COLO829 (cell line): ENCODE measurements at regions not wholly inside any gene's neighbourhood (a gene's known extent, or its start where the extent isn't known, plus 50 kb on each side); places are given as distances from the start of the nearest gene placed in this dataset.
A peak's percentile ranks its signal among the peaks of the same experiment; 100 is the strongest.

ENCODE experiments used
- DNase-seq: peaks from one replicate; pipeline ENCODE4 v3.0.0; 2012; ENCODE audit warnings: low spot score

DNA sequence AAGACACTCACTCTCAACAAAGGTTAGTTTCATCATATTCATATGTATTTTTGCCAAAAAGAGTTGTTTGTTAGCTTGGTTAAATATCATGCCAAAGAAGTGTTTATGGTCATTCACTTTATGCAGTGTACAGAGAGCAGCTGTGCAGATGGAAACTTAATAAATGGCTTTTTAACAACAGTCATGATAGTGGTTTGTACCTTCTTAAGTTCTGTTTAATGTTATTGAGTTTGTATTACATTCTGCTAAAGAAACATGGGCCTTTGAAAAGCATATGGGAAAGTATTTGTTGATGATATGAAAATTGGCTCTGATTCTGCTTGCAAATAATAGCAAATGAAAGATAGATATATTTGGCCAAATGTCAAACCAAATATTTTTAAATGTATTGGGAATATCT, 607.3 kb downstream of the NCAM2 start:
- no peak for DNase-seq

DNA sequence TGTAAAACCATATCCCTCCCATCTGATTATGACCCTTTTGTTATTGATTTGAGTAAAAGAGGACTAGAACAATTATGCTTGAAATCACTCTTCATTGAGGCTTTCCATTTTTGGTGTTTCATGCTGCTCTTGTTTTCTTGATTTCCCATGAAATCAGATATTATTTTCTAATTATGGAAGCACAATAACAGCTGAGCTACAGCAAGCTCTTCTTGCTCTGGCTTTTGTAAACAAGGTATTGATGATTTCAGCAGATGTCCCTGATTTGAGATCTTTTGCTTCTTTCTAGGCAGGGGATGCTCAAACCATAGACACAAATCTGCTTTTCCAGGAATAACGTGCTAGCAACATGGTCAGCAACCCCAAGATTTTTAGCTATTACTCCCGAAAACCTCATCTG, 607.8 kb downstream of the NCAM2 start:
- no peak for DNase-seq

DNA sequence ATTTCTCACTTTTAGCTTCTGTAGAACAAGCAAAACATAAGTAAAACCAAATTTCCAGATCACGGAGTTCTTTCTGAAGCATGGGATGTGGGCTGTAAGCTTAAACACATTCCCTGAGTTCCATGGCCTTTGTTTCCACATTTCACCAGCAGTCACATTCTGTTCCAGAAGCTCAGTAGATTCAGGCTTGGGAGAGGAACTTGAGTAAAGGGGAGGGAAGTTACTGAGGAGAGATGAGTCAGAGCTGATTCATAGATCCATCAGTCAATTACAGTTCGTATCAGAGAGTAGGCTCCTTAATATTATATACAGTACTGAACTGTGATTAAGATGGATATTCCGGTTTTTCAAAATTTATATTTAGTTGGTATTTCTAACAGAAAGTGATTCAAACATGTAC, 614.3 kb downstream of the NCAM2 start:
- peak; percentile 63 for DNase-seq

DNA sequence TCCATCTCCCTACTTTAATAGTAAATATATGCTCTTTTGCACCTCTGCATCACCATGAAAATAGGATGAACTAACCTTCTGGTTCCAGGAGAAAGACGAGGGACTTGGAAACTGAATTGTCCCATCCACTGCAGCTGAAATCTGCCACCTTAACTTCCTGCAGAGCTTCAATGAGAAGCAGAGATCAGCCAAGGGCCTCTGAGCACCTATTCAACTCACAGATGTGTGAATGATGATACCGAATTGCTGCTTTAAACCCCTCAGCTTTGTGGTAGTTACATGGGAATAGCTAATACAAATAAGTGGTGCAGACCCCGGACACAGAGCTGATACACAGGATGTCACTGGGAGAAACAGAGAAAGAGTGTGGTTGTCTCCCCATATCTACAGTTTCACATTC, 616.8 kb downstream of the NCAM2 start:
- no peak for DNase-seq

DNA sequence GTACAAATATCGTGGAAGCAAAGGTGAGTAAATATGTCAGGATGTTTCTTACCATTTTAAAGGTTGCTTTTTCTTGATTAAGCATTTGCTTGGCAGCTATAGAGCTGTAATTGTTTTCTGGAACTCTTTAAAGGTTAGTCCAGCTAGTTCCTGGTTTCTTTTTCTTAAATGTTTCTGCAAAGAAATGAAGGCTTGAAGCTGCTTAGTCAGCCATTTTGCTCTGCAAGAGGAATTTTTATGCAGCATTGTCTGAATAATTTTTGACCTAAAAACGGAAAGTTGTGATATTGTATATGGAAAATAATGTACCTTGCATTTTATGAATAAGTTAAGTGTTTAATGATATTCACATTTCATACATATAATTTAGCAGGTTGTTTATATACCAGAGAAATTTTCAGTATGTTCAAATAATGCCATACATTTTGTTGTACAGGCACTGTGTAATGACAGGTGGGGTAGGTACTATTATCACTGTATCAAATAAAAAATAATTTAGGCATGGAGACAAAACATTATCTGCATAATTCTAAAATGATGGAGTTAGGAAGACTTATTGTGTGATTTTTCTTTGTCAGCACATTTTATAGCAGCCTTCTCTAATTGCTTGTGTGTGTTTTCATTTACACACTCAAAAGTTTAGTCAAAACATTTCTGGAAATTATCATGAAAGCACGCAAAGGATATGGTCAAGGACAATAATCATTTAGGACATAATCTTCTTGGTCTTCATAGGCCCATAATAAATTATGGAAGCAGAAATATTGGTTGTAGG, 624.4 kb downstream of the NCAM2 start:
- no peak for DNase-seq

DNA sequence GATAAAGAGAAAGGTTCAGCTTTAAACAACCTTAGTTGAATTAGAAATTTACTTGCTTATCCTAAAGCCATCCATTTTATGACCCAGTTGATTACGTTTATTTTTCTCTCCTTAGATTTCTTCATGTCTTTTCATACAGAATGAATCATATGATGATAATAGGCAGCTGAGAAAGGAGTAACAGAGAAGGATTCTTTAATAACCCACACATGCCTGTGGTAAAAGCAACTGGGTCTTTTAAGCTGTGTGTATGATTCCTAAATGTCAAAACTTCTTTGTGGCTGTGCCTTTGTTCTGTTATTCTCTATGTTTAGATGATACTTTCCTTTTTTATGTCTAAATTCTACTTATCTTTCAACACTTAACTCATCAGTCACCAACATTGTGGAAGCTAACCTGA, 626.5 kb downstream of the NCAM2 start:
- DNase-seq, result peak; percentile 33

DNA sequence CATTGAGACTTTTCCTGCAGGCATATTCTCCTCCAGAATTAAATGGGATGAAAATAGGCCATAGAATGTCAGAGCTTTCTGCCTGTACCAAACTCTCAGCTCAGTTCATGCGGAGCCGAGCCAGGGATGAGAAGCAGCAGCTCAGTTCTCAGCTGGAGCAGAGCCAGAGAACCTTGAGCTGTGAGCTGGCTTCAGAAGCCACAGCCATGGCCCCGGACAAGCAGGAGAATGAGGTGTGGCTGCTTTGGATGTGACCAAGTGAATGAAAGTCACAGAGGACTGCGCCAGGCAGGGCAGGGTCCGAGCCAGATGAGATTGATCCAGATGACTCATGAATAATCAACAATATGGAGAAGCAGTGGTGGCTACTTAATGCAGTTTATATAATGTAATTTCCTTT, 633.8 kb downstream of the NCAM2 start:
- no peak for DNase-seq

DNA sequence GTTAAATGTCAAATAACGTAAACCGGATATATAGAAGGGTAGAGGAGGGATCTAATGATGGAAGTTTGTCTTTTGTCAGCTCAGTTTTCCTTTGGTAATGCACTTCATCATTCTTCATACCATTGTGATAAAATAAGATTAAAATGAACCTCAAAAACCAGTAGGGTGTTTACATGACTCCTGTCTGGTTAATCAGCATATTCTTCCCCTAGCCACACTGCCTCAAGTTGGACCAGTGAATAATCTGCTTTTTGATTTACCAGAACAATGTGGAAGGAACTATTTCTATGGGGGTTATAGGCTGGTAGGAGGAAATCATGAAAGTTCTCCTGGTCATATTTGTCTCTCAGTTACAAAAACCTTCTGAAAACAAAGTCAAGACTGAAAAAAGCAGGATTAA, 634.7 kb downstream of the NCAM2 start:
- no peak for DNase-seq

DNA sequence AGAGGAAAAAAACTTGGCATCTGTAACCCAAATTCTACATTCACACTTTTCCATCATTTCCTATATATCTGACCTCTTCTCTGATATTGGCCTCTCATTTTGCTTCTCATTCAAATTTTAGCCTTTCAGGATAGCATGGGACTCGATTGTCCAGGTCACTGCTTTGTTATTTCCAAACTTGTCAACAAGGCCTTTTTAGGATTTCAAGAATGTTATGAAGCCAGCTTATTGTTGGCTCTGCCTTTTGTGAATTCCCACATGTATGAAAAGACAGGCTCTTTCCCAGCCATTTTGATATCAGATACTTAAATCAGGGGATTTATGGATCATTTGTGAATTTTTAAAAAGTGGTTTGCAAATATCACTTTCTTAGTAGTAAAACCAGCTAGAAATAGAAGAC, 663.5 kb downstream of the NCAM2 start:
- no peak for DNase-seq

DNA sequence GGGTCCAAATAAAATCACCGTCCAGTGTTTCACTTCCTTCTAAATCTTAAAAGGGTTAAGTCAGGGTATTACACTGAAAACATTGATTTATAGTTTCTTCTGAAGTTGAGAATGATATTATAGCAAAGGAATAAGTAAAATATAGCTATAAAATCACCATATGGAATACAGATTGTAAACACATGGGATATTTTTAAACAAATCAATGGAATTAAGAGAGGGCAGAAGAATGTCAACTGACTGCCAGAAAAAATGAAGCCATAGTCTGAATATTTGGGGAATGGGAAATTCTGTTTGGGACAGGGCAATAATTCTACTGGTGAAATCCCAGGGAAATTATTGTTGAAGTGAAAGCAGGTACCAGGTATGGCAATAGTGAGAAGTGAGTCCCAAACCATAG, 664.6 kb downstream of the NCAM2 start:
- DNase-seq, result no peak

DNA sequence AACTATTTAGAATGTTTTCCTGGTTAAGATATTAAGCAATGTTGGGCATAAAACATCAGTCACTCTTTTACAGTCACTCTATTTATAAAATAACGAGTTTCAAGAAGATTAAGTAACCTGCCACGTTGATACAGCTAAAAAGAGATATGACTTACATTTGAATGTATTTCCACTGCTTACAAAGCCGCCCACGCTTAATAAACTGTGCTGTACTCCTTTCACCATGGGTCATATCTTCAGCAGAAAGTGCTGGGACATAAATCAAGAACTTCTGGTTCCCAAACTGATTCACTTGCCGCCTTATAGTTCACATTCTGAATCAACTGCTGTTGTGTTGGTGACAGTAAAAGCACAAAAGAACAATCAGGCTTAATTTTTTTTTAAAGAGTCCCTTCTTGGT, 666.7 kb downstream of the NCAM2 start:
- no peak for DNase-seq

DNA sequence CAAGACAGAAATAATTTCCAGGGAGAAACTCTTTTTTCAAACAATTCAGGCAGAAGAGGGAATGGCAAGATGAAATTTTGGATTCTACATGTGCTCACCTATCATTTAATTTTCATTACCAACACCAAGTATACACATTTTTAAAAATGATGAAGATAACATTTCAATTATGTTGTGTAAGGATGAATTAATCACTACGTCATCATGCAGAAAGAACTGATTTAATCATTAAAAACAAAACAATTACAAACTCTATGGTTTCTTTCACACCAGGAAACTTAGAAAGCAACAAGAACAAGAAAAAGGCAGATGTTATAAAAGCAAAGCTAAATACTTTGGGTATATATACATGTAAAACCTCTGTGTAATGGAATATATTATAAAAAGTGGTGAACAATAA, 668.5 kb downstream of the NCAM2 start:
- DNase-seq, result no peak

DNA sequence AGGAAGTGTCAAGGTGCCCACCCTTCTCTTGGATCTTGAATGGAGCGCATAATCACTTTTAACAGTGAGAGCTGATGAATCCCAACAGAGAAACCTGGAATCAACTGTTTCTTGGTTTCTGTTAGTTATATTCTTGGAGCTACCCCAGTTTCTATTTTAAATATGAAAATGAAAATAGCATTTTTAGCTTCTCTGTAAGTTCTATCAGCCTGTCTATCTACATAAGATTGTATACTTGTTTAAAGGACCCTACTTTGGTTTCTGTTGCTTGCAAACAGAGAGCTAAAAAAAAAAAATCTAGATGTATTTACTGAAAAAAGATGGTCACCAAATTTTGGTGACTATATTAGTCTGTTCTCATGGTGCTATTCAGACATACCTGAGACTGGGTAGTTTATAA, 670.0 kb downstream of the NCAM2 start:
- DNase-seq, result no peak

DNA sequence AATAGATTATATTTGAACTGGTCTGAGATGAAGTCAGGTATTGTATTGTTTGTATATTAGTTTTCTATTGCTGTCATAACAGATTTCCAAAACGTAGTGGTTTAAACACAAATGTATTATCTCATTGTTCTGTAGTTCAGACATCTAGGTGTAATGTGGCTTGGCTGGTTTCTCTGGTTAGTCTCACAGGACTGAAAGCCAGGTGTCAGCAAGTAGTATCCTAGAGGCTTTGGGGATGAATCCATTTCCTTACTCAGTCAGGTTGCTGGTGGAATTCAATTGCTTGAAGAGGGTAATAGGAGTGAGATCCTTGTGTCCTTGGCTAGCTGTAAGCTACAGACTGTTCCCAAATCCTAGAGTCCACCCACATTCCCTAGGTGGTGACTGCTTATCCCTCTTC, 675.8 kb downstream of the NCAM2 start:
- DNase-seq, result no peak

DNA sequence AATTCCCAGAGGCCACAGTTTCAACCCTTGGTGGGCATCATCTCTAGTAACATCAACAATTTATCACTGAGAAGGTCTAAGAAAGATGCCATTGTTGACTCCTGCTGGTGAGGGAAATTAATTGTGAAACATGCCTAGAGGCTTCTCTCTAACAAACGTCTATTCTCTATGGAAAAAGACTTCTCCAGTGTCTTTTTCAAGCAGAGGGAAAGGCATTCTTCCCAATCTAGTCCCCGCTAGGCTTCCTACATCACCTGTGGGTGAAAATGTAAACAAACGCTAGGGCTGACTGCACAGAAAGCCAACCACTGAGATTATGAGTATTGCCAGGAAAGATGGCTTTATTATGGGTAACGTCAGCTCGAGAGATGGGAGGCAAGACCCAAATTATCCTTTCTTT, 677.4 kb downstream of the NCAM2 start:
- peak; percentile 31 for DNase-seq

DNA sequence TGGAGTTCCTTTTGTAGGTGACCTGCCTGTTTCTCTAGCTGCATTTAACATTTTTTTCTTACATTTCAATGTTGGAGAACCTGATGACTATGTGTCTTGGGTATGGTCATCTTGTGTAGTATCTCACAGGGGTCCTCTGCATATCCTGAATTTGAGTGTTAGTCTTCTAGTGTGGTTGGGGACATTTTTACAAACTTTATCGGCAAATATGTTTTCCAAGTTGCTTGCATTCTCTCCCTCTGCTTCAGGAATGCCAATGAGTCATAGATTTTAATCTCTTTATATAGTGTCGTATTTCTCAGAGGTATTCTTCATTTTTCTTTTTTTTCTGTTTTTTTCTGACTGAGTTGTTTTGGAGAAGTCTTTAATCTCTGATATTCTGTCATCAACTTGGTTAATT, 684.0 kb downstream of the NCAM2 start:
- peak; percentile 23 for DNase-seq

DNA sequence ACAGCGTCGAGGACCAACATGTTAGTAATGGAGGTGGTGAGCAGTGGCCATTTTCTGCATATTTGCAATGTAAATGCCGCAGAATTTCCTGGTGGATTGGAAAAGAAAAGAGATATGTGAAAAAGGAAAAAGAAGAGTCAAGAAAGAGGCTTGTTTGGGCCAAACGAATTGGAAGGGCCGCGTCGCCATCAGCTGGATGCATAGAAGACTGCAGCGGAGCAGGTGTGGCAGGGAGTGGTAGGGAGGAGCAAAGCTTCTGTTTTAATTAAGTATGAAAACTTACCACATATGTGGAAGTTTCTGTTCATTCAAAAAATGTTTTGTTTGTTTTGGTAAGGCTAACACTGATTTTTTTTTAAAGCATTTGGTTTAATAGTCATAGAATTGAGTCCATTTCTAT, 690.7 kb downstream of the NCAM2 start:
- peak; percentile 13 for DNase-seq

DNA sequence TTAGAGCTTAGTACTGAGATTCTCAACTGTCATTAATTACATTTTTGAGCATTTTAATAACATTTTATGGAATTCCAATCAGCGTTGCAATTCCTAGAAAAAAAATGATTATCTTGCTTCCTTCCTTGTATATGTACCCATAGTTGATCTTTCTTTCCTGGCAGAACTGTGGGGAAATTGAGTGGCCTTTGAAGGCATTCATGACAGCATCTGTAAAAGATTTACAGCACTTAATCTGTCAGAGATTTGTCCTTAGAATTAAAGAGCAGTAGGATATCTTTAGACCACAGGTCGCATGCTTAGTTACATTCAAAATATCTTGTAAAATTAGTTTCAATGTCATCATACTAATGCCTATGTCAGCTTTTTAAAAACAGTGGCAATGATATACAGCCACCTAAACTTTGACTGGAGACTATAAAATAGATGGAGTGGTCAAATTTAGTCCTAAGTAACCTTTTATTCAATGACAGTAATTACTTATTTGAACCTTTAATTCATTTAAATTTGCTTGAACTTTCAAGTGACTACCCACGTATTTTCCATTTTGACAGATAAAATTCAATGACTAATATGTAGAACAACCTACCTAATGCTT, 692.0 kb downstream of the NCAM2 start:
- no peak for DNase-seq

DNA sequence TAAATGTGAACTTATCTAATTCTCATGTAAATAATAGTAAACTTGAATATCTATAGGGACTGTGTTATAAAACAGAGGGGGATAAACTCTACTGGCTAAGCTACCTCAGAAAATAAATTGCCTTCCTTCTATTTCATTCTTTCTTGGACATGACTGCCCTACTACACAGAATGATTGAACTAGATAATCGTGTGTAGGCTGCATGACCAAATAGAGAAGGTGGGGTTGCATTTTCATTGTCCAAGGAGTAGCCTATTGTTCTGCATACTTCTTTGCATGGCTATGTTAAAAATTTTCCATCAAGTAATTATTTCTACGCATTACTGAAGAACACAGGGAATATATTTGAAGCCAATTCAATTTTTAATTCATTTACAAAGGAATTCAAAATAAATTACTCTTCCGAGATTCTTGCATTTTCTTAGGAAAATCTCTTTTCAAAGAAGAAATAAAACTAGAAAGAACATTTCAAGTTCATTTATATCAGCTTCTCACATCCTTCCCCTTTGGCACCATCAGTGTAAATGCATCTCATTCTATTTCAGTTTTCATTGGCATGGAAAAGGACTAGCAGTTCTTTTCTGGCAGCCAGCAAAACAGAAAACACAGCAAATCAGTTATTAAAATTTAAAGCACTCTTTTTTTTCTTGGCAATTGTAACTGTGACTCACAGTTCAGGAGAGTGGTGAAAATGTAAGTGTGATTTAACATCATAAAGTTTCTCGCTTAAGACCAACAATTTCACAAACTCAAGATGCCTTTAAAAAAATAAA, 714.7 kb downstream of the NCAM2 start:
- no peak for DNase-seq

DNA sequence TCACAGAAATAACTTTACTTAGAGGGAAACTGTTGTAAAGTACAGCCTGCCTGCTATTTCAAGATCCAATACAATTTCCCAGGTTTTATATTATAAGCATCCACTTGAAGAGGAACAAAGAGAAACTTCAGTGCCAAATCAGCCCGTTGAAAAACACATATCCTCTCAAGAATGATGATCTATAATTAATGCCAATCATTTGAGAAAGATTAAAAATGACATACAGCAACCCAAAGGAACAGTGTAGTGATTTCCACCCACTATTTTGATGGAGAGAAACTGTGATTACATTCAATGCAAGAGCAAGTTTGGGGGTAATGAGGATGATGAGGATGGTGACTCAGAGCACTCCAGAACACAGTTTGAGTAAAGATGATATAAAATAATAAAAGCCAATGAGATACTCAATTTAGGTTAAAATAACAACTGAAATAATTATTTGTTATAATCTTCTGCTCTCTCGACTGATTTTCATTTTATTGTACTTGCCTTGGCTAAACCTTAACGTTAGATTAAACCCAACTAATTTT, 715.5 kb downstream of the NCAM2 start:
- DNase-seq, result no peak

DNA sequence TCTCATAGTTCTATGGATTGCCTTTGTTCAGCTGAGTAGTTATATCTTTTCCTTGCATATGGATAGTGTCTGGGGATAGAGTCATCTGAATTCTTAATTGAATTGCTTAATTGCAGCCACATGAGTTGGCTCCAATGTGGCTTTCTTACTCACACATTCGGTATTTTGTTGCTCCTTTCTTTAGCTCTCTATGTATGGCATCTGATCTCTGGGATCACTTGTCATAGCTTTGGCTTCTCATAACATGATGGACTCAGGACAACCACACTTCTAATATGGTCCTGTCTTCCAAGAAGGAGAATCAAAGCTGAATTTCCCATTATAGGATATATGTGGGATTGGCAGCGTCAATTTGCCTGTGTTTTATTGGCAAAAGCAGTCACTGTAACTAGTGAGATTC, 716.2 kb downstream of the NCAM2 start:
- DNase-seq, result no peak

DNA sequence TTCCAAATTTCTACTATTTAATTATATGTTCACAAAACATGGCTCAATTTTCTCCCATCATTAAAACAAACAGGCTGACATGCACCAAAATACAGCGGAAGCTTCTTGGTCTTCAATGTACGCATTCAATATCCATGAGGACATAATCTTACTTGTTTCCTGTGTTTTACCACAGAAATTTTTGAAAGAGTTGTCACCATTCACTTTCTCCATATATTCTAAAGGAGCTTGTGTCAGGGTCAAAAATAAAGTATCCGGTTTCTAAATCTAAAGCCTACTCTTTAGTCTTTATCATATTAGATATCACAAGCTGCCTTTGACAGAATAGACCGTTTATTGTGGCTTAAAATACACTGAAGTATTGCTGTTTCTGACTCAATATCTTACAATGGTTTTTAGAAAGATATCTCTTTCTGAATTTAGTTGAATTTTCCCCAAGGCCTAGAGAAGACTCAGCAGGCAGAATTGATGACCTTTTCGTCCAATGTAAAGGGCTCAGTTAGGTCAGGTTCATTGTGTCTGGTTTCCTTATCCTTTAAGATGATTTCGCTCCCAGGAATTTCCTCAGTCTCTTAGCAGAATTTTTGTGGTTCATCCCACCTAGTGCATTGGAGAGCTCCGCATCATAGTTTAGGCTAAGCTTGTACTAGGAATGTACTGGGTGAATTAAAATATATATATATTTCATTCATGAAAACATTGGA, 717.2 kb downstream of the NCAM2 start:
- peak; percentile 26 for DNase-seq
